HEK293 (cell line): ENCODE measurements at regions not wholly inside any gene's neighbourhood (a gene's known extent, or its start where the extent isn't known, plus 50 kb on each side); places are given as distances from the start of the nearest gene placed in this dataset.
A peak's percentile ranks its signal among the peaks of the same experiment; 100 is the strongest.

Experiments
- CTCF ChIA-PET: fragments of 350-600 bp; formaldehyde crosslinking; extraction: SDS; loops from one replicate; lab custom pipeline; 2021; ENCODE audit warnings: antibody characterized with exemption; lab: Yijun Ruan, JAX
- POLR2A ChIA-PET: fragments of 300-600 bp; formaldehyde crosslinking; extraction: SDS; loops from one replicate; lab custom pipeline; 2020; ENCODE audit warnings: antibody characterized with exemption, inconsistent platforms; lab: Yijun Ruan, JAX
- H3K27ac ChIP-seq: fragments of 200-500 bp; sonication (Bioruptor generic); 2 replicates; pipeline ENCODE4 v1.5.1; 2014; ENCODE audit warnings: low read depth, low read length, control low read depth, inconsistent platforms; ENCODE audit errors: extremely low read depth
- H3K36me3 ChIP-seq, 2 experiments: fragments of 200-500 bp in 1 of 2; sonication (Bioruptor generic) in 1 of 2; 1 replicate in 1 of 2; 2 replicates in 1 of 2; pipeline ENCODE4 v1.5.1; 2014 to 2017; ENCODE audit warnings: inconsistent platforms in 2 of 2, low read length in 2 of 2; ENCODE audit not compliant: control insufficient read depth in 2 of 2, insufficient read depth in 1 of 2
- H3K4me1 ChIP-seq: fragments of 200-500 bp; sonication (Bioruptor generic); 2 replicates; pipeline ENCODE4 v1.5.1; 2014; ENCODE audit warnings: mild to moderate bottlenecking, low read length, inconsistent platforms; ENCODE audit not compliant: control insufficient read depth, insufficient read depth
- H3K4me3 ChIP-seq: 2 replicates; pipeline ENCODE4 v1.5.1; 2011; ENCODE audit warnings: low read depth, mild to moderate bottlenecking, control low read depth, low read length, moderate library complexity
- H3K9me3 ChIP-seq: fragments of 200-500 bp; sonication (Bioruptor generic); 2 replicates; pipeline ENCODE4 v1.5.1; 2014; ENCODE audit warnings: low read depth, low read length, inconsistent platforms; ENCODE audit not compliant: control insufficient read depth, insufficient read depth
- ATF2 ChIP-seq: fragments of 450-650 bp; formaldehyde crosslinking; IDR thresholded peaks from 2 replicates; pipeline ENCODE4 v1.5.1; 2016; ENCODE audit warnings: missing biosample characterization, missing genetic modification characterization, low read depth
- CTCF ChIP-seq: fragments of 450-650 bp; formaldehyde crosslinking; IDR thresholded peaks from 2 replicates; pipeline ENCODE4 v1.5.1; 2016; ENCODE audit warnings: missing biosample characterization, missing genetic modification characterization
- HIC1 ChIP-seq: fragments of 450-650 bp; formaldehyde crosslinking; IDR thresholded peaks from 2 replicates; pipeline ENCODE4 v1.5.1; 2016; ENCODE audit warnings: missing biosample characterization, missing genetic modification characterization
- KLF16 ChIP-seq: fragments of 450-650 bp; formaldehyde crosslinking; IDR thresholded peaks from 2 replicates; pipeline ENCODE4 v1.5.1; 2017; ENCODE audit warnings: missing biosample characterization, missing genetic modification characterization
- REPIN1 ChIP-seq: fragments of 450-650 bp; formaldehyde crosslinking; IDR thresholded peaks from 2 replicates; pipeline ENCODE4 v1.5.1; 2017; ENCODE audit warnings: missing biosample characterization, missing genetic modification characterization, low read depth
- ZBTB17 ChIP-seq: fragments of 450-650 bp; formaldehyde crosslinking; IDR thresholded peaks from 2 replicates; pipeline ENCODE4 v1.5.1; 2016; ENCODE audit warnings: missing biosample characterization, missing genetic modification characterization
- ZNF211 ChIP-seq: fragments of 450-650 bp; formaldehyde crosslinking; IDR thresholded peaks from 2 replicates; pipeline ENCODE4 v1.5.1; 2016; ENCODE audit warnings: low read depth, missing biosample characterization, missing genetic modification characterization
- ZNF311 ChIP-seq: fragments of 450-650 bp; formaldehyde crosslinking; IDR thresholded peaks from 2 replicates; pipeline ENCODE4 v1.5.1; 2017; ENCODE audit warnings: missing biosample characterization, missing genetic modification characterization, borderline replicate concordance
- ZNF404 ChIP-seq: fragments of 450-650 bp; formaldehyde crosslinking; IDR thresholded peaks from 2 replicates; pipeline ENCODE4 v1.5.1; 2017; ENCODE audit warnings: missing biosample characterization, missing genetic modification characterization
- ZNF621 ChIP-seq: fragments of 450-650 bp; formaldehyde crosslinking; IDR thresholded peaks from 2 replicates; pipeline ENCODE4 v1.5.1; 2017; ENCODE audit warnings: missing biosample characterization, missing genetic modification characterization
- ZNF629 ChIP-seq: fragments of 450-650 bp; formaldehyde crosslinking; IDR thresholded peaks from 2 replicates; pipeline ENCODE4 v1.5.1; 2017; ENCODE audit warnings: missing biosample characterization, missing genetic modification characterization
- TF ChIP-seq, protein P1 (sequence below): fragments of 450-650 bp; formaldehyde crosslinking; IDR thresholded peaks from 2 replicates; pipeline ENCODE4 v1.5.1; 2016; ENCODE audit warnings: missing biosample characterization, missing genetic modification characterization
- TF ChIP-seq, protein P2 (sequence below): IDR thresholded peaks from 2 replicates; pipeline ENCODE4 v1.6.1; 2011; ENCODE audit warnings: mild to moderate bottlenecking, low read depth, low read length, borderline replicate concordance
- TF ChIP-seq, protein P3 (sequence below): fragments of 450-650 bp; formaldehyde crosslinking; IDR thresholded peaks from 2 replicates; pipeline ENCODE4 v1.5.1; 2016; ENCODE audit warnings: missing biosample characterization, missing genetic modification characterization
- TF ChIP-seq, protein P4 (sequence below): fragments of 450-650 bp; formaldehyde crosslinking; IDR thresholded peaks from 2 replicates; pipeline ENCODE4 v1.5.1; 2016; ENCODE audit warnings: missing biosample characterization, missing genetic modification characterization
- TF ChIP-seq, protein P5 (sequence below): fragments of 450-650 bp; formaldehyde crosslinking; IDR thresholded peaks from 2 replicates; pipeline ENCODE4 v1.5.1; 2016; ENCODE audit warnings: missing biosample characterization, missing genetic modification characterization

GRCh38 chr9:96040591-96041461 is 165.3 kb downstream of the ERCC6L2 start:
- no peak overlapping the region for H3K4me3 ChIP-seq
- CTCF ChIA-PET: interaction anchor here (0.6 to 0.9 kb wide), 2 partner anchors 19 to 147 kb away, joined by 3 to 4 read pairs; no protein-coding TSS in a partner anchor
- H3K9me3 ChIP-seq: no peaks in the 10 kb centered on the region
- H3K27ac ChIP-seq: peak overlapping the region; percentile 58
- no peaks in the 10 kb centered on the region for H3K36me3 ChIP-seq
- POLR2A ChIA-PET: no interaction called here
- H3K4me1 ChIP-seq: peaks cover 7% of the 10 kb centered on the region
- TF ChIP-seq ZNF629 (tag by site-specific recombination) (peak; percentile 27; the same call in 1 of the 2 replicates), ATF2 (tag by site-specific recombination) (peak; percentile 64), ZNF311 (tag by site-specific recombination) (no peak), ZNF211 (tag by site-specific recombination) (no peak), CTCF (tag by site-specific recombination) (no peak), KLF16 (tag by site-specific recombination) (no peak), HIC1 (tag by site-specific recombination) (no peak), REPIN1 (tag by site-specific recombination) (no peak), ZNF621 (no peak), ZNF404 (tag by site-specific recombination) (no peak), ZBTB17 (tag by site-specific recombination) (0 out of 2 replicates have a peak, but pooled peaks have one; percentile 24)
- TF ChIP-seq, protein P1, sequence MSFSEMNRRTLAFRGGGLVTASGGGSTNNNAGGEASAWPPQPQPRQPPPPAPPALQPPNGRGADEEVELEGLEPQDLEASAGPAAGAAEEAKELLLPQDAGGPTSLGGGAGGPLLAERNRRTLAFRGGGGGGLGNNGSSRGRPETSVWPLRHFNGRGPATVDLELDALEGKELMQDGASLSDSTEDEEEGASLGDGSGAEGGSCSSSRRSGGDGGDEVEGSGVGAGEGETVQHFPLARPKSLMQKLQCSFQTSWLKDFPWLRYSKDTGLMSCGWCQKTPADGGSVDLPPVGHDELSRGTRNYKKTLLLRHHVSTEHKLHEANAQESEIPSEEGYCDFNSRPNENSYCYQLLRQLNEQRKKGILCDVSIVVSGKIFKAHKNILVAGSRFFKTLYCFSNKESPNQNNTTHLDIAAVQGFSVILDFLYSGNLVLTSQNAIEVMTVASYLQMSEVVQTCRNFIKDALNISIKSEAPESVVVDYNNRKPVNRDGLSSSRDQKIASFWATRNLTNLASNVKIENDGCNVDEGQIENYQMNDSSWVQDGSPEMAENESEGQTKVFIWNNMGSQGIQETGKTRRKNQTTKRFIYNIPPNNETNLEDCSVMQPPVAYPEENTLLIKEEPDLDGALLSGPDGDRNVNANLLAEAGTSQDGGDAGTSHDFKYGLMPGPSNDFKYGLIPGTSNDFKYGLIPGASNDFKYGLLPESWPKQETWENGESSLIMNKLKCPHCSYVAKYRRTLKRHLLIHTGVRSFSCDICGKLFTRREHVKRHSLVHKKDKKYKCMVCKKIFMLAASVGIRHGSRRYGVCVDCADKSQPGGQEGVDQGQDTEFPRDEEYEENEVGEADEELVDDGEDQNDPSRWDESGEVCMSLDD: no peak
- TF ChIP-seq, protein P2, sequence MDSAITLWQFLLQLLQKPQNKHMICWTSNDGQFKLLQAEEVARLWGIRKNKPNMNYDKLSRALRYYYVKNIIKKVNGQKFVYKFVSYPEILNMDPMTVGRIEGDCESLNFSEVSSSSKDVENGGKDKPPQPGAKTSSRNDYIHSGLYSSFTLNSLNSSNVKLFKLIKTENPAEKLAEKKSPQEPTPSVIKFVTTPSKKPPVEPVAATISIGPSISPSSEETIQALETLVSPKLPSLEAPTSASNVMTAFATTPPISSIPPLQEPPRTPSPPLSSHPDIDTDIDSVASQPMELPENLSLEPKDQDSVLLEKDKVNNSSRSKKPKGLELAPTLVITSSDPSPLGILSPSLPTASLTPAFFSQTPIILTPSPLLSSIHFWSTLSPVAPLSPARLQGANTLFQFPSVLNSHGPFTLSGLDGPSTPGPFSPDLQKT: no peak
- TF ChIP-seq, protein P3, sequence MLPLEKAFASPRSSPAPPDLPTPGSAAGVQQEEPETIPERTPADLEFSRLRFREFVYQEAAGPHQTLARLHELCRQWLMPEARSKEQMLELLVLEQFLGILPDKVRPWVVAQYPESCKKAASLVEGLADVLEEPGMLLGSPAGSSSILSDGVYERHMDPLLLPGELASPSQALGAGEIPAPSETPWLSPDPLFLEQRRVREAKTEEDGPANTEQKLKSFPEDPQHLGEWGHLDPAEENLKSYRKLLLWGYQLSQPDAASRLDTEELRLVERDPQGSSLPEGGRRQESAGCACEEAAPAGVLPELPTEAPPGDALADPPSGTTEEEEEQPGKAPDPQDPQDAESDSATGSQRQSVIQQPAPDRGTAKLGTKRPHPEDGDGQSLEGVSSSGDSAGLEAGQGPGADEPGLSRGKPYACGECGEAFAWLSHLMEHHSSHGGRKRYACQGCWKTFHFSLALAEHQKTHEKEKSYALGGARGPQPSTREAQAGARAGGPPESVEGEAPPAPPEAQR (tag by site-specific recombination): no peak
- TF ChIP-seq, protein P4, sequence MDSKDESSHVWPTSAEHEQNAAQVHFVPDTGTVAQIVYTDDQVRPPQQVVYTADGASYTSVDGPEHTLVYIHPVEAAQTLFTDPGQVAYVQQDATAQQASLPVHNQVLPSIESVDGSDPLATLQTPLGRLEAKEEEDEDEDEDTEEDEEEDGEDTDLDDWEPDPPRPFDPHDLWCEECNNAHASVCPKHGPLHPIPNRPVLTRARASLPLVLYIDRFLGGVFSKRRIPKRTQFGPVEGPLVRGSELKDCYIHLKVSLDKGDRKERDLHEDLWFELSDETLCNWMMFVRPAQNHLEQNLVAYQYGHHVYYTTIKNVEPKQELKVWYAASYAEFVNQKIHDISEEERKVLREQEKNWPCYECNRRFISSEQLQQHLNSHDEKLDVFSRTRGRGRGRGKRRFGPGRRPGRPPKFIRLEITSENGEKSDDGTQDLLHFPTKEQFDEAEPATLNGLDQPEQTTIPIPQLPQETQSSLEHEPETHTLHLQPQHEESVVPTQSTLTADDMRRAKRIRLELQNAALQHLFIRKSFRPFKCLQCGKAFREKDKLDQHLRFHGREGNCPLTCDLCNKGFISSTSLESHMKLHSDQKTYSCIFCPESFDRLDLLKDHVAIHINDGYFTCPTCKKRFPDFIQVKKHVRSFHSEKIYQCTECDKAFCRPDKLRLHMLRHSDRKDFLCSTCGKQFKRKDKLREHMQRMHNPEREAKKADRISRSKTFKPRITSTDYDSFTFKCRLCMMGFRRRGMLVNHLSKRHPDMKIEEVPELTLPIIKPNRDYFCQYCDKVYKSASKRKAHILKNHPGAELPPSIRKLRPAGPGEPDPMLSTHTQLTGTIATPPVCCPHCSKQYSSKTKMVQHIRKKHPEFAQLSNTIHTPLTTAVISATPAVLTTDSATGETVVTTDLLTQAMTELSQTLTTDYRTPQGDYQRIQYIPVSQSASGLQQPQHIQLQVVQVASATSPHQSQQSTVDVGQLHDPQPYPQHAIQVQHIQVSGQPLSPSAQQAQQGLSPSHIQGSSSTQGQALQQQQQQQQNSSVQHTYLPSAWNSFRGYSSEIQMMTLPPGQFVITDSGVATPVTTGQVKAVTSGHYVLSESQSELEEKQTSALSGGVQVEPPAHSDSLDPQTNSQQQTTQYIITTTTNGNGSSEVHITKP: 0 out of 2 replicates have a peak, but pooled peaks have one; percentile 11
- TF ChIP-seq, protein P5, sequence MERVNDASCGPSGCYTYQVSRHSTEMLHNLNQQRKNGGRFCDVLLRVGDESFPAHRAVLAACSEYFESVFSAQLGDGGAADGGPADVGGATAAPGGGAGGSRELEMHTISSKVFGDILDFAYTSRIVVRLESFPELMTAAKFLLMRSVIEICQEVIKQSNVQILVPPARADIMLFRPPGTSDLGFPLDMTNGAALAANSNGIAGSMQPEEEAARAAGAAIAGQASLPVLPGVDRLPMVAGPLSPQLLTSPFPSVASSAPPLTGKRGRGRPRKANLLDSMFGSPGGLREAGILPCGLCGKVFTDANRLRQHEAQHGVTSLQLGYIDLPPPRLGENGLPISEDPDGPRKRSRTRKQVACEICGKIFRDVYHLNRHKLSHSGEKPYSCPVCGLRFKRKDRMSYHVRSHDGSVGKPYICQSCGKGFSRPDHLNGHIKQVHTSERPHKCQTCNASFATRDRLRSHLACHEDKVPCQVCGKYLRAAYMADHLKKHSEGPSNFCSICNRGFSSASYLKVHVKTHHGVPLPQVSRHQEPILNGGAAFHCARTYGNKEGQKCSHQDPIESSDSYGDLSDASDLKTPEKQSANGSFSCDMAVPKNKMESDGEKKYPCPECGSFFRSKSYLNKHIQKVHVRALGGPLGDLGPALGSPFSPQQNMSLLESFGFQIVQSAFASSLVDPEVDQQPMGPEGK: no peak
